ENCODE measurements at regions not wholly inside any gene's neighbourhood (a gene's known extent, or its start where the extent isn't known, plus 50 kb on each side); places are given as distances from the start of the nearest gene placed in this dataset.

GRCh38 chr11:69894181-69894611 is 75.0 kb upstream of the FGF3 start:
- TF ChIP-seq CTCF (IDR thresholded peaks at IDR 0.05; ENCODE audit: insufficient read depth, low read length, poor library complexity, severe bottlenecking) (no peak), EZH2phosphoT487 (conservative IDR thresholded peaks at IDR 0.05; ENCODE audit: low read length) (no peak)
